Muscle of arm (tissue), 1 donor: ENCODE measurements at regions not wholly inside any gene's neighbourhood (a gene's known extent, or its start where the extent isn't known, plus 50 kb on each side); places are given as distances from the start of the nearest gene placed in this dataset.

ENCODE experiments used
- DNase-seq: peaks from one replicate; pipeline ENCODE4 v3.0.0-alpha.2; 2013

- DNase-seq: no peak
These were observed 54.3 kb upstream of the COL3A1 start for GRCh38 chr2:188919824-188920223.

- no peak for DNase-seq
These were observed 52.0 kb upstream of the COL3A1 start for GRCh38 chr2:188922191-188922590.
